Activated naive CD8-positive, alpha-beta T cell (primary cell): ENCODE measurements at regions not wholly inside any gene's neighbourhood (a gene's known extent, or its start where the extent isn't known, plus 50 kb on each side); places are given as distances from the start of the nearest gene placed in this dataset.

Source experiments
- H3K27ac Mint-ChIP-seq: one replicate; pipeline ENCODE4 v1.8.0; 2021; ENCODE audit warnings: mixed read lengths
- H3K27me3 Mint-ChIP-seq: one replicate; pipeline ENCODE4 v1.8.0; 2021; ENCODE audit warnings: mixed read lengths
- H3K36me3 Mint-ChIP-seq: one replicate; pipeline ENCODE4 v1.8.0; 2021; ENCODE audit warnings: mixed read lengths
- H3K4me1 Mint-ChIP-seq: one replicate; pipeline ENCODE4 v1.8.0; 2021; ENCODE audit warnings: low read depth, mixed read lengths
- H3K4me3 Mint-ChIP-seq: one replicate; pipeline ENCODE4 v1.8.0; 2021; ENCODE audit warnings: mild to moderate bottlenecking, mixed read lengths
- H3K9me3 Mint-ChIP-seq: one replicate; pipeline ENCODE4 v1.8.0; 2021; ENCODE audit warnings: low read depth, mixed read lengths

GRCh38 chr11:116452461-116452860 lies 320.3 kb downstream of the BUD13 start:
- Mint-ChIP-seq H3K4me1 (no peaks in the 10 kb centered on the region), H3K27ac (no peak overlapping the region), H3K4me3 (no peak overlapping the region), H3K9me3 (peaks cover 8% of the 10 kb centered on the region), H3K36me3 (no peaks in the 10 kb centered on the region), H3K27me3 (peaks cover 1% of the 10 kb centered on the region)

- H3K4me1 Mint-ChIP-seq = no peaks in the 10 kb centered on the region
- H3K9me3 Mint-ChIP-seq = peaks cover 8% of the 10 kb centered on the region
- no peak overlapping the region for H3K27ac Mint-ChIP-seq
These were observed 323.3 kb downstream of the BUD13 start for GRCh38 chr11:116449522-116449921.

GRCh38 chr11:116446048-116446941 lies 326.5 kb downstream of the BUD13 start:
- H3K27ac Mint-ChIP-seq = no peak overlapping the region
- peaks cover 10% of the 10 kb centered on the region for H3K27me3 Mint-ChIP-seq
- no peaks in the 10 kb centered on the region for H3K4me1 Mint-ChIP-seq
- H3K9me3 Mint-ChIP-seq = no peaks in the 10 kb centered on the region
- no peak overlapping the region for H3K4me3 Mint-ChIP-seq
- H3K36me3 Mint-ChIP-seq = no peaks in the 10 kb centered on the region

More at GRCh38 chr11:116449522-116449921, 323.3 kb downstream of the BUD13 start:
- Mint-ChIP-seq H3K4me3 (no peak overlapping the region), H3K27me3 (peaks cover 5% of the 10 kb centered on the region), H3K36me3 (no peaks in the 10 kb centered on the region)

GRCh38 chr11:116445108-116446047 lies 327.4 kb downstream of the BUD13 start:
- no peaks in the 10 kb centered on the region for H3K36me3 Mint-ChIP-seq
- H3K4me1 Mint-ChIP-seq = no peaks in the 10 kb centered on the region
- no peak overlapping the region for H3K27ac Mint-ChIP-seq
- H3K9me3 Mint-ChIP-seq = peaks cover 3% of the 10 kb centered on the region
- H3K27me3 Mint-ChIP-seq = peaks cover 10% of the 10 kb centered on the region
- H3K4me3 Mint-ChIP-seq = no peak overlapping the region

GRCh38 chr11:116442238-116442752 lies 330.5 kb downstream of the BUD13 start:
- Mint-ChIP-seq H3K9me3 (peaks cover 4% of the 10 kb centered on the region), H3K36me3 (no peaks in the 10 kb centered on the region), H3K27ac (no peak overlapping the region), H3K4me1 (no peaks in the 10 kb centered on the region), H3K27me3 (peaks cover 11% of the 10 kb centered on the region), H3K4me3 (no peak overlapping the region)

GRCh38 chr11:116439361-116439677 lies 333.5 kb downstream of the BUD13 start:
- no peaks in the 10 kb centered on the region for H3K4me1 Mint-ChIP-seq
- peaks cover 11% of the 10 kb centered on the region for H3K27me3 Mint-ChIP-seq
- H3K36me3 Mint-ChIP-seq = no peaks in the 10 kb centered on the region
- no peak overlapping the region for H3K4me3 Mint-ChIP-seq
- H3K27ac Mint-ChIP-seq = no peak overlapping the region
- H3K9me3 Mint-ChIP-seq = peaks cover 4% of the 10 kb centered on the region

GRCh38 chr11:116438651-116439360 lies 334.0 kb downstream of the BUD13 start:
- H3K4me3 Mint-ChIP-seq = no peak overlapping the region
- H3K27ac Mint-ChIP-seq = no peak overlapping the region
- H3K9me3 Mint-ChIP-seq = peaks cover 4% of the 10 kb centered on the region
- H3K4me1 Mint-ChIP-seq = no peaks in the 10 kb centered on the region
- H3K36me3 Mint-ChIP-seq = no peaks in the 10 kb centered on the region
- peaks cover 7% of the 10 kb centered on the region for H3K27me3 Mint-ChIP-seq

- Mint-ChIP-seq H3K36me3 (no peaks in the 10 kb centered on the region), H3K9me3 (no peaks in the 10 kb centered on the region), H3K27ac (no peak overlapping the region), H3K4me3 (no peak overlapping the region), H3K4me1 (no peaks in the 10 kb centered on the region), H3K27me3 (peaks cover 5% of the 10 kb centered on the region)
These were observed 337.8 kb downstream of the BUD13 start for GRCh38 chr11:116434986-116435385.

GRCh38 chr11:116432301-116432700 lies 340.5 kb downstream of the BUD13 start:
- peaks cover 3% of the 10 kb centered on the region for H3K27me3 Mint-ChIP-seq
- no peaks in the 10 kb centered on the region for H3K9me3 Mint-ChIP-seq
- no peak overlapping the region for H3K27ac Mint-ChIP-seq
- no peaks in the 10 kb centered on the region for H3K36me3 Mint-ChIP-seq
- no peaks in the 10 kb centered on the region for H3K4me1 Mint-ChIP-seq
- no peak overlapping the region for H3K4me3 Mint-ChIP-seq

GRCh38 chr11:116431842-116432241 lies 340.9 kb downstream of the BUD13 start:
- no peaks in the 10 kb centered on the region for H3K36me3 Mint-ChIP-seq
- no peak overlapping the region for H3K27ac Mint-ChIP-seq
- H3K4me3 Mint-ChIP-seq = no peak overlapping the region
- peaks cover 2% of the 10 kb centered on the region for H3K27me3 Mint-ChIP-seq
- no peaks in the 10 kb centered on the region for H3K9me3 Mint-ChIP-seq
- H3K4me1 Mint-ChIP-seq = no peaks in the 10 kb centered on the region

- Mint-ChIP-seq H3K36me3 (no peaks in the 10 kb centered on the region), H3K4me1 (no peaks in the 10 kb centered on the region), H3K4me3 (no peak overlapping the region), H3K9me3 (no peaks in the 10 kb centered on the region), H3K27me3 (no peaks in the 10 kb centered on the region), H3K27ac (no peak overlapping the region)
These were observed 344.2 kb downstream of the BUD13 start for GRCh38 chr11:116428638-116428975.

GRCh38 chr11:116427903-116428637 lies 344.7 kb downstream of the BUD13 start:
- H3K4me1 Mint-ChIP-seq = no peaks in the 10 kb centered on the region
- H3K27me3 Mint-ChIP-seq = no peaks in the 10 kb centered on the region
- H3K9me3 Mint-ChIP-seq = no peaks in the 10 kb centered on the region
- H3K36me3 Mint-ChIP-seq = no peaks in the 10 kb centered on the region
- H3K4me3 Mint-ChIP-seq = no peak overlapping the region
- H3K27ac Mint-ChIP-seq = no peak overlapping the region

- no peaks in the 10 kb centered on the region for H3K27me3 Mint-ChIP-seq
- no peaks in the 10 kb centered on the region for H3K4me1 Mint-ChIP-seq
These were observed 345.4 kb downstream of the BUD13 start for GRCh38 chr11:116427337-116427902.

GRCh38 chr11:116426761-116427160 lies 346.0 kb downstream of the BUD13 start:
- Mint-ChIP-seq H3K4me3 (no peak overlapping the region), H3K27ac (no peak overlapping the region), H3K9me3 (no peaks in the 10 kb centered on the region), H3K27me3 (peaks cover 3% of the 10 kb centered on the region), H3K36me3 (no peaks in the 10 kb centered on the region), H3K4me1 (no peaks in the 10 kb centered on the region)

More at GRCh38 chr11:116427337-116427902, 345.4 kb downstream of the BUD13 start:
- Mint-ChIP-seq H3K27ac (no peak overlapping the region), H3K4me3 (no peak overlapping the region), H3K36me3 (no peaks in the 10 kb centered on the region), H3K9me3 (no peaks in the 10 kb centered on the region)
